SJSA1 (cell line): ENCODE measurements at regions not wholly inside any gene's neighbourhood (a gene's known extent, or its start where the extent isn't known, plus 50 kb on each side); places are given as distances from the start of the nearest gene placed in this dataset.

Experiments used
- DNase-seq, 2 experiments: peaks; one replicate each; pipeline ENCODE4 v3.0.0-alpha.2; 2015 to 2020; ENCODE audit warnings: low spot score in 2 of 2, low read depth in 1 of 2
- H3K27ac ChIP-seq: fragments of 250-450 bp; sonication (Bioruptor Pico); 2 replicates; pipeline ENCODE4 v1.5.1; 2020; ENCODE audit warnings: mild to moderate bottlenecking, moderate library complexity
- H3K27me3 ChIP-seq: fragments of 250-450 bp; sonication (Bioruptor Pico); replicated peaks from 2 replicates; pipeline ENCODE4 v1.5.1; 2020; ENCODE audit warnings: mild to moderate bottlenecking, moderate library complexity
- H3K36me3 ChIP-seq: fragments of 250-450 bp; sonication (Bioruptor Pico); 2 replicates; pipeline ENCODE4 v1.5.1; 2020; ENCODE audit warnings: mild to moderate bottlenecking
- H3K4me1 ChIP-seq: fragments of 250-450 bp; sonication (Bioruptor Pico); replicated peaks from 2 replicates; pipeline ENCODE4 v1.6.1; 2021; ENCODE audit warnings: mild to moderate bottlenecking
- H3K4me3 ChIP-seq: fragments of 250-450 bp; sonication (Bioruptor Pico); 2 replicates; pipeline ENCODE4 v1.5.1; 2020; ENCODE audit warnings: mild to moderate bottlenecking
- H3K9me3 ChIP-seq: fragments of 250-450 bp; sonication (Bioruptor Pico); replicated peaks from 2 replicates; pipeline ENCODE4 v1.5.1; 2020; ENCODE audit warnings: mild to moderate bottlenecking

DNA sequence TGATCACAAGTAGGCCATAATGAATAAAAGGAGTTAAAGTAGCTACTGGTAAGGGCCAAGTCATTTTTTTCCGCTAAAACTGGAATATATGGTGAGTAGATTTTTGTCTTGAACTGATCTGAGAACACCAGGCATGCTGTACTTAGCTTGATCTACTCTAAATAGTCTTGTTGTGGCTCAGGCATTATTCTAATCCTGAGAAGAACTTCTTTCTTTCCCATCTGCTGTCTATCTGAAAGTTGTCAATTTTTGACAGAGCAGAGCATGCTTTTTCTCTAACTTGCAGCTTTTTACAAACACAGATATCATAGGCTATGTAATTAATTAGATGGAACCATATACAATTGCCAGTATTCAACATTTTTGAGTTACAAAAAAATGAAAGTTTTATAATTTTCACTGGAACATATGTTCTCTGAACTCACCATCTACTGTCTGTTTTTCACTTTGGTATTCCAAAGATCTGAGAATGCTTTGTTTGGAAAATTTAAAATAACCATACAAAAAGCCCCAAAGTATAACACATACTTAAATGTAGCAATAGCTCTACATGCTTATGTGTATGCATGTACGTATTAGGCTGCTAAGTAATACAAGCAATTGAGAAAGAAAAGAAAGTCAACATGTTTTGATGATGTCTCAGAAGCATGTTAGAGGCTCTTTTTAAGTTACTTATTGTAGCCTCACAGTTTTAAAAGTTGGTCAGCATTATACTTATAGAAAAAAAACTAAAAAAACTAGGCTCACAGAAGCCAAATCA, 542.7 kb upstream of the LUZP2 start:
- Histone ChIP-seq H3K27ac (no peak overlapping the region), H3K36me3 (no peaks in the 10 kb centered on the region), H3K9me3 (no peaks in the 10 kb centered on the region), H3K4me3 (no peak overlapping the region), H3K27me3 (no peaks in the 10 kb centered on the region), H3K4me1 (peaks cover 30% of the 10 kb centered on the region)
- no peak for DNase-seq

DNA sequence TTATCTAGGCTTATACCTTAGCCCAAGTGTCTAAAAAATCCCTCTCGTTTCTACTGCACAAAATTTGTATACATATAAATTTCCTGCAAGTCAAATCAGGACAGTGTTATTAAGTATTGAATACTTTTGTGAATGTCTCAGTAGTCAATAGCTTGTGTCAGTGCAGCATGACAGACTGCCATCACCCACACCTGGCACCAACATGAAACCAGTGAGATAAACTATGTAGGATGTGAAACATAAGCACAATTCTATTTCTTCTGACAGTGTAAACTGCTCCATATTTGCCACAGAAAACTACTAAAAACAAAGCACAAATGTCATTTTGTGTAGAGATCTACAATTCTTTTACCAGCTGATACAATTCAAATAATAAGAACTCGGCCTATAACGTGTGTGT, 542.1 kb upstream of the LUZP2 start:
- H3K9me3 ChIP-seq: no peaks in the 10 kb centered on the region
- no peaks in the 10 kb centered on the region for H3K27me3 ChIP-seq
- H3K27ac ChIP-seq: no peak overlapping the region
- H3K4me3 ChIP-seq: no peak overlapping the region
- no peak for DNase-seq
- no peaks in the 10 kb centered on the region for H3K36me3 ChIP-seq
- H3K4me1 ChIP-seq: peaks cover 36% of the 10 kb centered on the region

DNA sequence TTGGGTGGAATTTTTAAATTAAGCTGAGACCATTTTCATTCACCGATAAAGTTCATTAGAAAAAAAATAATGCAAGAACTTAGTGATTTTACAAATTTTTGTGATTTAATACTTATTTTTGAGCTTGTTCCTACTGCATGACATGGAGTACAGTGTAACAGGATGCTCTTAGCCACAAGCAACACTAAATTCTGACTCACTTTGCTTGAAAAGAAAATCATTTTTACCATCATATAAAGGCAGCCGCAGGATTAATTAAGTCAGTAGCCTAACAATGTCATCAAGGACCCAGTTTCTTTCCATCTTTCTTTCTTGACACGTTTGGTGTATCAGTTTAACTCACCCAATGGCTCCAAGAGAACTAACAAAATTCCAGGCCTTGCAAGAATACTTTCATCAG, 540.3 kb upstream of the LUZP2 start:
- DNase-seq: no peak
- H3K36me3 ChIP-seq: no peaks in the 10 kb centered on the region
- H3K27ac ChIP-seq: peak overlapping the region; percentile 75
- H3K4me3 ChIP-seq: no peak overlapping the region
- H3K9me3 ChIP-seq: no peaks in the 10 kb centered on the region
- no peaks in the 10 kb centered on the region for H3K27me3 ChIP-seq
- peaks cover 39% of the 10 kb centered on the region for H3K4me1 ChIP-seq

DNA sequence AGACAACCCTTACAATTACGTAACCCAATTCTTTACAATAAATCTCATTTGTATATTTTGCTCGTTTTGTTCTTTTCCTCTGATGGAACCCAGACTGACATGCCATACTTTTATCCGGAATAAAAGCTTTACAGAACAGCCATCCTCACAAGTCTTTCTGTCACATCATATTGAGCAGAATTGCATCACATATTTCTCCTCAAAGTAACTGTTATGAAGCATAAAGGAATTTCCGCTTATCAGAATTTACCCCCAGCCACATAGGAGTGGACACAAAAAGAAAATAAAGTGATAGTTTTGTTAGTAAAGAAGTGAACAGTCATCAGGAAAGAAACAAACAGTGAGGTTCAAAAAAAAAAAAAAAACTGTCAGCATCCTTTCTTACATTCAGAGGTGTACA, 539.5 kb upstream of the LUZP2 start:
- Histone ChIP-seq H3K4me3 (no peak overlapping the region), H3K27ac (peak overlapping the region; percentile 75), H3K27me3 (no peaks in the 10 kb centered on the region), H3K4me1 (peaks cover 39% of the 10 kb centered on the region), H3K36me3 (no peaks in the 10 kb centered on the region), H3K9me3 (no peaks in the 10 kb centered on the region)
- no peak for DNase-seq

DNA sequence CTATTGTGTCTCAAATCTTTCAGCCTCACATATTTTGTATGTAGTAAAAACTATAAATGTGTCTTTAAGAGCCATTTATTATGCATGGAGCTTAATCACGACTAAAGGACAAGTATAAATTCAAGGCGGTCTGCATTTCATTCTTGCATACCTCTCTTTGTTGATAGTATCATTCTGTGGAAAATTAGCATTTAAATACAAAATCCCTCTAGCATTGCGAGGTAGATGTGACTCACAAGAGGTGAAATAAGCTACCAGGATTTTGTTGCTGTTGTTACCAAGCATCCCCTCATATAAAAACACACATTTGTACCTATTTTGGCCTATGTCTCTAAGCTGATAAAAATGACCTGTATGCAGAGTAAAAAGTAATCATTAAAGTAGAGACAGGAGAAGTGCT, 537.4 kb upstream of the LUZP2 start:
- peak in 1 of 2 experiments; percentile 52 for DNase-seq
- Histone ChIP-seq H3K36me3 (no peaks in the 10 kb centered on the region), H3K9me3 (no peaks in the 10 kb centered on the region), H3K27me3 (no peaks in the 10 kb centered on the region), H3K4me3 (no peak overlapping the region), H3K27ac (peak overlapping the region; percentile 85), H3K4me1 (peaks cover 39% of the 10 kb centered on the region)

DNA sequence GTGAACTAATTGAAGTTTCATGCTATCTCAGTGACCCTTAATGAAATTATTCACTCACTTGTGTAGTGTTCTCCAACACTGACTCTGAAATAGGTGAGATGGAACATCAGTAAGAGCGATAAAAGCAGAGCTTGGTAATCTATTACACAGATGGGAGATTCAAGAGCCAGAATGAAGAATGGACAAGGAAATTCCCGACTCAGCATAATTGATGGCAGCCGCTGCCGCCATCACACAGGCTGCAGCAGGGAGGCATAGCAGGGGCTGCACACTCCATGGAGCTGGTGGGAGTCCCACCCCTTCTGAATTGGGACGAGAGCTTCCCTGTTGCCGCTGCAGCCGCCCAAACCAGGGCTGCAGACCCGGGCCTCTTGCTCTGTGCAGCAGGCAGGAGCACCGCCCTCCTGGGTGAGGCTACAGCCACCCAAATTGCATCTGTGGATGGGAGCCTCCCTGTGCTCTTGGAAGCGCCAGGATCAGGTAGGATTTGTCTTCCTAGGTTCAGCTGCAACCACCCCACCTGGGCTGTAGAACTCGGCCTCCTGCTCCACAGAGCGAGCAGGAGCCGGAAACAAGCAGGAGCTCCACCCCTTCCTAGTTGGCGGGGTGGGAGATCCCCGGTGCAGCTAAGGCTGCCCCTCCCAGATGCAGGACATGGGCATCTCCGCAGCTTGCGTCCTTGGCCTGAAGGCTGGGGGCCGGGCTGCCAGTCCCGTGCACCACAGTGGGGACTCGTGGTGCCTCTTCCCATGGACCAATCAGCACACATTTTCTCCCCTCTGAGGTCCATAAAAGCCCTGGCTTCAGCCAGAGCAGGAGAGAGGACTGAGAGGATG, 535.1 kb upstream of the LUZP2 start:
- Histone ChIP-seq H3K27me3 (no peaks in the 10 kb centered on the region), H3K27ac (no peak overlapping the region), H3K4me1 (peaks cover 34% of the 10 kb centered on the region), H3K4me3 (no peak overlapping the region), H3K9me3 (no peaks in the 10 kb centered on the region), H3K36me3 (no peaks in the 10 kb centered on the region)
- DNase-seq: no peak

DNA sequence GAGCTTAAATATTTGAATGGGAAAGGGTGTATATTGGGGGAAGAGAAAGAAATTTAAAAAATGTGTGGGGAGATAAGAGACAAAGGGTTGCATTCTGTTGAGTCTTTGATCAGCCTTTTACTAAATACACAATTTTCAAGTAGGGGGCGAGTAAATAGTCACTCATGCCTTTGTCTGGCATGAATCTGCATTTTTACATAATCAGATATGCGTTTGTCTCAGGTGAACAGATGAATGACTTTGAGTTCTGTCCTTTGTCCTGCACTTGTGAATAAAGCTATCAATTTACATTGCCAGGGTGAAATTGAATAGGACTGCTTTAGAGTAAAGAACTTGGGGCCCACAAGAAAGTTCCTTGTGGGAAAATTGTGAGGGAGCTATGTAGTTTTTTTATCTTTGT, 523.6 kb upstream of the LUZP2 start:
- peaks cover 46% of the 10 kb centered on the region for H3K4me1 ChIP-seq
- no peak overlapping the region for H3K4me3 ChIP-seq
- H3K9me3 ChIP-seq: no peaks in the 10 kb centered on the region
- peak overlapping the region; percentile 71 for H3K27ac ChIP-seq
- H3K27me3 ChIP-seq: no peaks in the 10 kb centered on the region
- no peaks in the 10 kb centered on the region for H3K36me3 ChIP-seq
- DNase-seq: peak in 1 of 2 experiments; percentile 65

DNA sequence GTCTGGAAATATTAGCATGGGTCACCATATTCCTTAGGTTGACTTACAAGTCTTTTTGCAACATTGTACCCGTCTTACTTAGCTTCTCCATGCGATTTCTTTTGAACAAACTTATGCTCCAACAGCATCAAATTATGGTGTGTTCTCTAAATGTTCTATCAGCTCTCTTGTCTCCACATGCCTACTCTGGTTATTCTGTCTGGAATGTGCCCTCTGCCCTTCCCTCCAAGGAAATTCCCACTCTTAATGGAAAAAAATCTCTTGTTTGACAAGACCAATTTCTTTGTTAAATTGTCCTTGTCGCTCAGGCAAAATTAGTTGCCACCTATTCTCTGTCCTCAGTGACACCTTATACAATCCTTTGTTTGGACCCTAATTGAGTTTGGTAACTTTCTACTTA, 522.8 kb upstream of the LUZP2 start:
- H3K4me3 ChIP-seq: no peak overlapping the region
- H3K27ac ChIP-seq: peak overlapping the region; percentile 71
- H3K9me3 ChIP-seq: no peaks in the 10 kb centered on the region
- peaks cover 42% of the 10 kb centered on the region for H3K4me1 ChIP-seq
- H3K36me3 ChIP-seq: no peaks in the 10 kb centered on the region
- H3K27me3 ChIP-seq: no peaks in the 10 kb centered on the region
- DNase-seq: no peak

DNA sequence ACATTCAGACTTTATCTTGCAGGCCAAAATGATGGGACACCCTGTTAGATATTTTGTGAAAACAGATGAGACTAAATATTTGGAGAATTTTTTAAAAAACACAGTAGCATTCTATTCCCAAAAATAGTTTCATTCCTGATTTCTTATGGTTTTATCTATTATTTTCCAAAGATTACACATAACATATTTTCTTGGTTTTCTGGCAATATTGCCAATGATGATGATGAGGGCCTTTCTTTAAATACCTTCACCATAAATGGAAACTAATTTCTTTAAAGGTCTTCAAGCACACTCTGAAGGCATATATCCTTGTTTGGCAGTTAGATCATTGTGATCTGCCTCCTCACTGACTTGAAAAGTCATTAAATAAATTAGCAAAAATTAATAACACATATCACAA, 522.3 kb upstream of the LUZP2 start:
- H3K36me3 ChIP-seq: no peaks in the 10 kb centered on the region
- H3K4me3 ChIP-seq: no peak overlapping the region
- no peaks in the 10 kb centered on the region for H3K27me3 ChIP-seq
- peaks cover 42% of the 10 kb centered on the region for H3K4me1 ChIP-seq
- no peak for DNase-seq
- H3K9me3 ChIP-seq: no peaks in the 10 kb centered on the region
- no peak overlapping the region for H3K27ac ChIP-seq

DNA sequence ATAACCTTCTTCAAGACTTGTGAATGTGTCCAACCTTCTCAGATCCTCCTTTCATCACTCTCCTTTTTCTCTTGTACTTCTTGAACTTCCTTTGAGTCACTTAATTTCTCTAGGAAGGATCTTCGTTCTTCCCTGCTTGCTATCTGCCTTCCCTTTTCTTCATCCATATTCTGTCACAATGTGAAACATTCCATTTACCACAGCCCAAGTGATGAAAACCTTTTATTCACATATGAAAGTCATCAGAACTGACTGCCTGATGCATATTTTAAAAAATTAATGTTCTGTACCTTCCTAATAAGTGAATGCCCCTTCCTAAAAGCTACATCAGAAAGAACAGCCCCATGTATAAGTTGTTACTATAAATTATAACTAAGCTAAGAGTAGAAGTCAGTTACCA, 520.4 kb upstream of the LUZP2 start:
- no peak overlapping the region for H3K4me3 ChIP-seq
- no peak for DNase-seq
- H3K4me1 ChIP-seq: peaks cover 42% of the 10 kb centered on the region

DNA sequence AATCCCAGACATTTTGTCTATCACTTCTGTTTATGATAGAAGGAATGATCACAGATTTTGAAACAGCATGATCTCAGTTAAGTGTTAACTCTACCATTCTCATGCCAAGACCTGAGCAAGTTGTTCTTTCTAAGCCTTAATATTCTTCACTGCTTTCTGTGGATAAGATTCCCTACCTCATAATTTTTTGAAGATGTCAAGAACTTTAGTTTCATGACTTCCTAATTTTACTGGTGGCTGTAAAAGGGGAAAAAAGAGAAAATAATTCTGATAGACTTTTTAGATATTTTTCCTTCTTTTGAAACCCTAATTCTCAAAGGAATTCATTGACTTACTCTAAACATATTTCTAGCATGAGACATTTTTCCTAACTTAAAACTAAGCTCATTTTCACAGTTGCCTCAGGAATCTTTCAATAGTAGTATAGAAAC, 520.0 kb upstream of the LUZP2 start:
- Histone ChIP-seq H3K27me3 (no peaks in the 10 kb centered on the region), H3K4me1 (peaks cover 42% of the 10 kb centered on the region), H3K27ac (peak overlapping the region; percentile 93), H3K36me3 (no peaks in the 10 kb centered on the region), H3K4me3 (no peak overlapping the region), H3K9me3 (no peaks in the 10 kb centered on the region)
- DNase-seq: peak in 1 of 2 experiments; percentile 72

More for the DNA sequence above, 520.4 kb upstream of the LUZP2 start:
- Histone ChIP-seq H3K27me3 (no peaks in the 10 kb centered on the region), H3K36me3 (no peaks in the 10 kb centered on the region), H3K27ac (peak overlapping the region; percentile 93), H3K9me3 (no peaks in the 10 kb centered on the region)

DNA sequence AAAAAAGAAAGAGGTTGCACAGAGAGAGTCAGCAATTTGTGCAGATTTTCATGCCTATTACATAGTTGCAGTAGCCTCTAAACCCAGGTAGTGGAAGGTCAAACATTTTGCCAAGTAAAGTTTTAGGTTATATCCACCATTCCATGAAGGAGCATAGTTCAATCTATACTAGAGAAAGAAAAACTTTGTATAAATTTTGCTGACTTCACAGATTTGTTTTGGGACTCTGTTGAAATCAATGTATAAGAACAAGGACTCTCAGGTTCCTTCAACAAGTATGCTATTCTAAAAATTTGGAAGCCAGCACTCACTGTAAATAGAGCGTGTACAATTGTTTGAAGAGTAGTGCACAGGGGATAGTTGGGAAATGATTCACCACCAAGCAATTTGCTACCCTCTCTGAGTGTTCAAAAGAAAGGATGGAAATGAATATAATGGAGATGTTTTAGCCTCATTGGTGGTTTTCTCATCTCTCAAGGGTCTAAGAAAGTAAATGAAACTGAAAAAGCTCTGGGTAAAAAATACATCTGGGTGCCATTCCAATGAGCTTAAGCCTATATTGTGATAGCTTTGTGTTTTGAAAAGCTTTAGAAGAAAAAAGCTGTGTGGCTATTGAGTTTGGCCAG, 508.4 kb upstream of the LUZP2 start:
- Histone ChIP-seq H3K4me3 (no peak overlapping the region), H3K27ac (peak overlapping the region; percentile 50), H3K9me3 (no peaks in the 10 kb centered on the region), H3K27me3 (no peaks in the 10 kb centered on the region), H3K4me1 (peaks cover 44% of the 10 kb centered on the region), H3K36me3 (no peaks in the 10 kb centered on the region)
- DNase-seq: peak; percentile 46 to 88

DNA sequence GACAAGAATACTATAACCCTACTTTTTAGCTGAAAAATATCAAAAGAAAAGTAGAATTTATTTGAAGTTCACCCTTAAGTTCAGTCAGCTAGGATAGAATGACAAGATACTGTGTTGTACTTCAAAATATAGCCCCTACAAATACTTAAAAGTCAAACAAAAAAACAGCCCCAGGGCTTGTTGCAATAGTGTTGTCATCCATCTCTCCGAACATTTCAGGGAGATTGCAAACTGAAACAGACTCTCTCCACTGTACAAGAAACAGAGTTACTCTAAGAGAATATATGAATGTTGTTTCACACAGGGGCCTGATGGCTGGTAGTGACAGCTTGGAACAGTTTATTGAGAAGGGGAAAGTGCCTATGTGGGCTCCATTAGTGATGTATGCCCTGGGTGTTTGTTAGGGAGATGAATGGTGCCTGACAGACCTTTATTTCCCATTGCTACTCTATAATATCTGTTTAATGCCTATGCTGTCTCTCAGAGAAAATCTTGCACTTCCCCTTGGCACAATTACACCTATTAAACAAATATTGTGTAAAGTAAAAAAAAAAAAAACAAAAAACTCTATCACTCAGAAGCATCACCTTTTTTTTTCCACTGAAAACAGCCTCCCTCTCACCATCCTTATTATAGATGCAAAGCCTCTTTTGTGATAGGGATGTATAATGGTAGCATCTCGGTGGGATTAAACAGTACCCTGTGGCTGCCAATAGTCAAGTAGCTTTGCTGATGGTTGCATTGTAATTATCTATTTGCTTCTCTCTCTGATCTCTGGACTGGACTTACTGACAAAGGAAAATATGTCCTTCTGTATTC, 506.3 kb upstream of the LUZP2 start:
- H3K36me3 ChIP-seq: no peaks in the 10 kb centered on the region
- H3K4me3 ChIP-seq: no peak overlapping the region
- H3K9me3 ChIP-seq: no peaks in the 10 kb centered on the region
- peak overlapping the region; percentile 50 for H3K27ac ChIP-seq
- peaks cover 37% of the 10 kb centered on the region for H3K4me1 ChIP-seq
- no peaks in the 10 kb centered on the region for H3K27me3 ChIP-seq
- peak in 1 of 2 experiments; percentile 35 for DNase-seq
